ENCODE measurements at regions not wholly inside any gene's neighbourhood (a gene's known extent, or its start where the extent isn't known, plus 50 kb on each side); places are given as distances from the start of the nearest gene placed in this dataset.

DNA sequence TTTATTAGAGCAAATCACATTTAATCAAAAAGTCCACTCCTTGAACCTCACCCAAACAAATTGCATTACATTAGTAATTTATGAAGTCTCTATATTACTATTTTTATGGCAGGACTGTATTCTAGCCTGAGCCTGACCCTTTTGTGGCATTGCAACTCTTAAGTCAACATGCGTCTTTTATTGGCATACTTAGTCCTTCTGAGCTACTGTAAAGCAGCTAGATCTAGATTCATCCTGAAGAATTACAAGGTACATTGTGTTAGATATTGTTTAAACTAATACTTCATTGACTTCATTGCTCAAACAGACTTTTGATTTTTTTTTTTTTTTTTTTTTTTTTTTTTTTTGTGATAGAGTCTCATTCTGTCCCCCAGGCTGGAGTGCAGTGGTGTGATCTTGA, 1842.5 kb upstream of the CDH9 start:
- in situ Hi-C loops (cut with MboI; ENCODE audit: low pct_unique_long_range_greater_than_20kb, low sequenced_read_pairs, unreplicated experiment), result no loop called here
- TF ChIP-seq, protein P1, sequence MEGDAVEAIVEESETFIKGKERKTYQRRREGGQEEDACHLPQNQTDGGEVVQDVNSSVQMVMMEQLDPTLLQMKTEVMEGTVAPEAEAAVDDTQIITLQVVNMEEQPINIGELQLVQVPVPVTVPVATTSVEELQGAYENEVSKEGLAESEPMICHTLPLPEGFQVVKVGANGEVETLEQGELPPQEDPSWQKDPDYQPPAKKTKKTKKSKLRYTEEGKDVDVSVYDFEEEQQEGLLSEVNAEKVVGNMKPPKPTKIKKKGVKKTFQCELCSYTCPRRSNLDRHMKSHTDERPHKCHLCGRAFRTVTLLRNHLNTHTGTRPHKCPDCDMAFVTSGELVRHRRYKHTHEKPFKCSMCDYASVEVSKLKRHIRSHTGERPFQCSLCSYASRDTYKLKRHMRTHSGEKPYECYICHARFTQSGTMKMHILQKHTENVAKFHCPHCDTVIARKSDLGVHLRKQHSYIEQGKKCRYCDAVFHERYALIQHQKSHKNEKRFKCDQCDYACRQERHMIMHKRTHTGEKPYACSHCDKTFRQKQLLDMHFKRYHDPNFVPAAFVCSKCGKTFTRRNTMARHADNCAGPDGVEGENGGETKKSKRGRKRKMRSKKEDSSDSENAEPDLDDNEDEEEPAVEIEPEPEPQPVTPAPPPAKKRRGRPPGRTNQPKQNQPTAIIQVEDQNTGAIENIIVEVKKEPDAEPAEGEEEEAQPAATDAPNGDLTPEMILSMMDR (IDR thresholded peaks at IDR 0.05; ENCODE audit: extremely low read depth, insufficient read depth, missing control alignments), result no peak
- no peak for DNase-seq (ENCODE audit: low spot score)

DNA sequence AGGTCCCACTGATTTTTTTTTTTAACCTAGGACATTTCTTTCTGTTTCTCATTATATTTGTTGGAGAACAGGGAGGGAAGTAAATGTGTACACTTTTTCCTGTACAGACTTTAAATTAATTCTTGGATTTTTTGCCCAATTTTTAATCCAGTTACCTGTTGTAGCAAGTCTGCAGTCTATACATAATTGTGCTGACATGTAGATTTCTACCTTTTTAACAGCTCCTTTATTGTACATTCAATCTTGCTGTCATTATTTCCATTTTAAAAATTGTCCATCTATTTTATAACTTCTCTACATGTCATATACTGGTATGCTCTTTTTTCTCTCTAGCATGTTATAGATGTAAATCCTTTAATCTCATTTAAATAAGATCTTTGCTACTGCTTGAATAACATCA, 1838.7 kb upstream of the CDH9 start:
- TF ChIP-seq, protein P1 (IDR thresholded peaks at IDR 0.05; ENCODE audit: extremely low read depth, insufficient read depth, missing control alignments), result no peak
- no peak for DNase-seq (ENCODE audit: low spot score)
- in situ Hi-C loops (cut with MboI; ENCODE audit: low pct_unique_long_range_greater_than_20kb, low sequenced_read_pairs, unreplicated experiment), result no loop called here

DNA sequence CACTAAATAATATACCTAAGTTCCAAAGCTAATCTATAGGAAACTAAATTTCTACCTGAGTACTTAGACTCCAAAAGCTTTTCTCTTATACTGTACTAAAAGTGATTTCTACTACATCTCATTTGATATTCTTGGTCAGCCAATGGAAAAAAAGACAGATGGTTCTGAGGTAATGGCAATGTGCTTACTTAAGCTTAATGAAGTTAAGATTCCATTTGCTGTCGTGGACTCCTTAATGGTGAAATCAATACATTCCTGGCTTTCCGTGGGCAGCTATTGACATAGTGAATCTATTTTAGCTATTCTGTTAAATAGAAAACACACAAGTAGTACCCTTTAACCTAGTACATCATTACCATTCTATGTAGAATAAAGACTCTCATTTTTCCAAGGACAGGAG, 1825.6 kb upstream of the CDH9 start:
- DNase-seq (ENCODE audit: low spot score), result no peak
- TF ChIP-seq, protein P1 (IDR thresholded peaks at IDR 0.05; ENCODE audit: extremely low read depth, insufficient read depth, missing control alignments), result no peak
- in situ Hi-C loops (cut with MboI; ENCODE audit: low pct_unique_long_range_greater_than_20kb, low sequenced_read_pairs, unreplicated experiment), result no loop called here

DNA sequence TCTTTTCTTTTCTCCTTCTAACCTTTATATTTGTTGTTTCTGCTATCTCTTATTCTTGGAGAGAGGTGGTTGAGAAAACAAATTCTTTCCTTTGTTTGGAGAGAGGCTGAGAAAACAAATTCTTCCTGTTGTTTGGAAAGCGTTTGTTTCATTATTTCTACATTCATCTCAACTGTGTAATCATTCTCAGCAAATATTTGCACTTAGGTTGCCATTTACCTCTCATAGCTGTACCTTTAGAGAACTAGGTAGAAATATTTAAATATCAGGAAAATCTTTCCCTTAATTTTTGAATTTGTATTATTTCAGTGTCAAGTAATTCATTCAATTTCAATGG, 1824.4 kb upstream of the CDH9 start:
- TF ChIP-seq, protein P1 (IDR thresholded peaks at IDR 0.05; ENCODE audit: extremely low read depth, insufficient read depth, missing control alignments), result no peak
- in situ Hi-C loops (cut with MboI; ENCODE audit: low pct_unique_long_range_greater_than_20kb, low sequenced_read_pairs, unreplicated experiment), result no loop called here
- DNase-seq (ENCODE audit: low spot score), result no peak

DNA sequence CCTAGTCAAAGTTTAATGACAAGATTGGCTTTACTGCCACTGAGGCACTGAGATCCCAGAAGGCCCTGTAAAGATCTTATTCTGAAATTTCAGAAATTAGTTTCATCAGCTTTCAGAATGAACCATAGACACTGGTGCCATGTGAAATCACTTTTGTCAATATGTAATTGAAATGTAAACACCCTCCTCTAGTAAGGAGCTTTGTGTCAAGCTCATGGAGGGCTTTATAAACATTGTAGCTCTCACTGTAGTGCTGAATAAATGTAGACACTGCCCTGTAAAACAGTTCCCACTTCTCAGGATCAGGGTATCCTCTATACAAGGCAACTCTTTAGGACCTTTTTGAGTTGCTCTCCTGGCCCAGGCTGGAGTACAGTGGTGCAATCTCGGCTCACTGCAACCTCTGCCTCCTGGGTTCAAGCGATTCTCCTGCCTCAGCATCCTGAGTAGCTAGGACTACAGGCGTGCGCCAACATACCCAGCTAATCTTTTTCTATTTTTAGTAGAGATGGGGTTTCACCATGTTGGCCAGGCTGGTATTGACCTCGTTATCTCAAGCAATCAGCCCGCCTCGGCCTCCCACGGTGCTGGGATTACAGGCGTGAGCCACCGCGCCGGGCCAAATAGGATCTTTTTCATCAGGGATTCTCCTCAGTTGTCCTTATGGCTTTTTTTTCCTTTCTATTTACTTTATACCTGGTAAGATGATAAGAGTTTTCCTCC, 1823.9 kb upstream of the CDH9 start:
- TF ChIP-seq, protein P1 (IDR thresholded peaks at IDR 0.05; ENCODE audit: extremely low read depth, insufficient read depth, missing control alignments), result no peak
- in situ Hi-C loops (cut with MboI; ENCODE audit: low pct_unique_long_range_greater_than_20kb, low sequenced_read_pairs, unreplicated experiment), result no loop called here
- DNase-seq (ENCODE audit: low spot score), result no peak

DNA sequence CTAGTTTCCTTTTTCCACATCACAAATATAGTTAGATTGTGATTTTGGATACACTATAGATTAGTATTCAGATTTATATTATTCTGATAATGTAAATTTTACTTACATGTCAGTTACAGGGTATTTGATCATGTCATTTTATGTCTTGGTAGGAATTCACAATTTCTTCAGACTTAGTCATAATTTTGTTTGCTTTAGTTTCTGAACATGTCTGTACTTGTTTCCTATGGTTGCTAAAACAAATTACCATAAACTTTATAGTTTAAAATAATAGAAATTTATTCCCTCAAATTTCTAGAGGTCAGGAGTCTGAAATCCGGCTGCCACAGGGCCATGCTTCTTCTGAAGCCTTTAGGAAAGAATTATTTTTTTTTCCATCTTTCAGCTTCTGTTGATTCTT, 1817.2 kb upstream of the CDH9 start:
- DNase-seq (ENCODE audit: low spot score), result no peak
- in situ Hi-C loops (cut with MboI; ENCODE audit: low pct_unique_long_range_greater_than_20kb, low sequenced_read_pairs, unreplicated experiment), result no loop called here
- TF ChIP-seq, protein P1 (IDR thresholded peaks at IDR 0.05; ENCODE audit: extremely low read depth, insufficient read depth, missing control alignments), result no peak
